ENCODE measurements at regions not wholly inside any gene's neighbourhood (a gene's known extent, or its start where the extent isn't known, plus 50 kb on each side); places are given as distances from the start of the nearest gene placed in this dataset.
"Not testable (repeated sequence)": the region's sequence is repeated elsewhere in the genome, so short reads cannot be mapped to it uniquely, and the experiment has no call there.

DNA sequence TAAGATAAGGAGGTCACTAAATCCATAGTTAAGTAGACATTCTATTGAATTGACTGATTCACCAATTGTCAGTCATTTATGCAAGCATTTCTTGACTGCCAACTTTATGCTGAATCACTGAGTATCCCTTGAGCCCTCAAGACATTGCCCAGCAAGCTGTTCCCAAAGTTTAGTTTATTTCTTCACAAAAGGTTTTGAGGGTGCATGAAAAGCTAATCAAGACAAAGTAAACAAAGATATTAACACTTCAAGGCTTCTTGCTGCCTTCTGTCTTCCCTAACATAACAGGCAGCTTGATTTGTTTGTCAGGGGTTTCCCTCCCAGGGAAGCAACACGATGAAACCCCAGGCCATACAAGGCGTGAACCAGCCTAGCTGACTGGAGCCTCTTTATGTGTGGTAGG is 374.4 kb downstream of the SPRY2 start:
- DNase-seq = no peak

DNA sequence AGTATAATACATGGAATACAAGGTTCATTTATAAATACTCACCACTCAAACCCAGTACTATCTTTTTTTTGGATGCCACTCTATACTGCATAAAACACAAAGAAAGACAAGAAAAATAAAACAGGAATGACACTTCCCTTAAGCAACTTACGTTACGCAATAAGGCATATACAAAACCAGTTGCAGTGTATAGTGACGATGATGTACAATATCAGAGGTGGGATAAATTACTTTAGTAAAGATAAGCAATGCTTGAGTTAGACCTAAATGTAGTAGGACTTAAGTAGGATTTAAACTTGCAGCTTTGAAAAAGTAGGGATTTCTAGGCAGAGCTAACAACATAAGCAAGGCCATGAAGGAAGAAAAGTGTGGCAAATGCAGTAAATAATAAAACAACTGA is 374.9 kb downstream of the SPRY2 start:
- DNase-seq = no peak

DNA sequence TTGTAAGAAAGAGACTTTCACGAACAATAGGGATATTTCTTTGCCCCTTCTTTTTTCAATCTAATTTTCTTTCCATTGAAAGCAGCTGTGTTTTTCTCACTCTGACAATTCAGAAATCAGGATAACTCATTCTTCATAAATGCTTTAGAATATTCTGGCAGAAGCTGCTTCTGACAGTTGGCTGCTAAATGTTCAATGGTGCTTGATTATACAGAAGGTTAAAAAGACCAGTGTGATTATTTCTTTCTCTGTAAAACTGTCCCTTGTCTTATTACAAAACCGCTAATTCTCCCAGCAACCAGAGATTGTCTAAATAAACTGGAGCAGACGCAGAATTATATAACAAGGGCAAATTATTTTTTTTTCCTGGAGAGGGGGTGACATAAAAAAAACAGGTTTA is 394.4 kb downstream of the SPRY2 start:
- DNase-seq = no peak

DNA sequence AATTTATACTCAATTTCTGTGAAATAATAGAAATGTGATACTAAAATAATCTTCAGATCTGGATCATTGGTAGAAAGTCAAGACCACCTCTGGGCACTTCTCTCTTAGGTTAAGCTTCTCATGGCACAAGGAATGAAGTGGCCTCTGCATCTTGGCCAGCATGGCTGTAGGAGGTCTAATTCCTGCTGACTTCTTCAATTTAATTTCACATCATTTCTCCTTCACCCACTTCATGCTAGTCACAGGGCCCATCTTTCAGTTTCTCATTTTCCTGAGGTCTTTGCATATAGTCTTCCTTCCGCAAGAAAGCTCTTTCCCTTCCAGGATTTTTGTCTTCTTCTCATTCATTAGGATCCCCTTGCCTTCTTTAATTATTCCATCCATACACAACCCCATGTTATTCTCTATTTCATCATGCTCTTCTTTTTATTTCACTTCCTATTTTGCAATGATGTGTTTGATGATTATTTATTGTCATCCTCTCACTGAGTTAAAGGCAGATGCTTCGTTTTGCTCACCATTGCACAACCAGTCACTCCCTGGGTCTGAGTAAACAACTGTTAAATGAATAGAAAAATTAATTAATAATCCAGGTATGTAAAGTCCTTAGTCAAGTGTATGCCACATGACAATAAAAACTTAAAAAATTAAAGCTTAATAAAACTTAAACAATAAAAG is 397.4 kb downstream of the SPRY2 start:
- DNase-seq = no peak

DNA sequence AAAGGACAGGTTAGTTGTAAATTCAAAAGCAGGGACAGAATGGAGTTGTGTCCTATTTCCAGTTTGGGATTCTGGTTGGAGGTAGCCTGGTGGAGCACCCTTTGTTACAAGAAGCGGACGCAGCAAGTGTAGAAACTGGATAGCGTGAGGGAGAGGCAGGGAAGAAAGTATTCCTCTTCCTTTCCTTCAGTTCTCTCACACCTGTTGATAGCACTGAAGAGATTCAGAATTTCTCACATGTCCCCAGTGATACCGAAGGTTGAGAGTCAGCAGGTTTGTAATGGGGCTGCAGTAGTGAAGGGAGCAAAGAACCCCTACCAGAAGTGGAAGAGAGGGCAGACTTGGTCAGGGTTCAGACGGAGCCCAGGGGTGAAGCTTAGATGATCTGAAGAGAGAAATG is 399.2 kb downstream of the SPRY2 start:
- DNase-seq = no peak

DNA sequence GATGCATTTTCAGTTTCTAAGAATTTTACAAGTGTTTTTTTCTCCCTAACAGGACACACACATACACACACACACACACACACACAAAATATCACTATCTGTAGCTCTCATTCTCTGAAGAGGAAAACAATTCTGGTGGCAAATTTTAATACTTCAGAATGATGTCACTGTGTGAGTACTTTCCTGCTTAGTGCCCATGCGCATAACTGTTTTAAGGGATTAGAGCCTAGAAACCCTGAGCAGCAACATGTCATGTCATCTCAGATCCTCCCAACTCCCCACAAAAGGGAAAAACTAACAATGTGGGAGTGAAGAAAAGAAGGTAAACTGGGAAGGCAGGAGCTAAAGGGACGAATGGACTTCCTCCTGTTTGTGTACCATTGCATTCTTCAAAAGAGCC is 401.2 kb downstream of the SPRY2 start:
- no peak for DNase-seq

DNA sequence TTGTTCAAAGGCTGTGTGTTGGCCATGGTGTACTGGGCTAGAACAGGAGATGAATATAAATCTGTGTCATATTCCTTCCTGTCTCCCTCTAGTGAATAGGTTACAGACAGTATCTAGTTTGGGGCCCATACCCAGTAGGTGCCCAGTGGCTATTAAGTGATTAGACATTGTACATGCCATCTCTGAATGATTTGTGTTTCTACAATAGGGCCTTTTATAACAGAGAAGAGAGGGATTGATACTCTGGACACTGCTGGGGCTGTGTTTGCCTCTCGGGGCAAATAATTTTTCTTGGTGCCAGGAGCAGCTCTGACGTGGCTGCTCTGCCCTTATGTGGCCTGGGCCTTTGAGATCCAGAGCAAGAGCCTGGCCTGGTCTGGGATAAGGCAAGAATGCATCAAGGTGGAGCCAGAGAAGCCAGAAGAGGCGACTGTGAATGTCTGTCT is 403.1 kb downstream of the SPRY2 start:
- DNase-seq = no peak

DNA sequence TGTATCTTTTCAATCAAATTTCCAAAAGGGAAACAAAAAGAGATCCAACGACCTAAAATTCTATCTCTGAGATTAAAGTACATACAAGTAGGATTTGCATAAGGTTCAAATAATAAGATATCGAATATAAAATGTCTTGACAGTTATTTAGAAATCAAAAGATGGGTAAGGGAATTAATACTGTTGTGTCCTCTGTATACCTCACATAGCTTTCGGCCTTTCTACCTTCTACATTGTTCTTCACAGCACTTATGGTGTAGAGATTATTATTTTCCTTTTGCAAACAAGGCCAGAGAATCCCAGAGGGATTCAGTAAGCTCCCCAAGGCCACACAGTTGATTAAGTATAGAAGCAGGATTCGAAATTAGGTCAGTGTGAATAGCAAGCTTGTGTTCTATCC is 403.6 kb downstream of the SPRY2 start:
- DNase-seq = no peak

DNA sequence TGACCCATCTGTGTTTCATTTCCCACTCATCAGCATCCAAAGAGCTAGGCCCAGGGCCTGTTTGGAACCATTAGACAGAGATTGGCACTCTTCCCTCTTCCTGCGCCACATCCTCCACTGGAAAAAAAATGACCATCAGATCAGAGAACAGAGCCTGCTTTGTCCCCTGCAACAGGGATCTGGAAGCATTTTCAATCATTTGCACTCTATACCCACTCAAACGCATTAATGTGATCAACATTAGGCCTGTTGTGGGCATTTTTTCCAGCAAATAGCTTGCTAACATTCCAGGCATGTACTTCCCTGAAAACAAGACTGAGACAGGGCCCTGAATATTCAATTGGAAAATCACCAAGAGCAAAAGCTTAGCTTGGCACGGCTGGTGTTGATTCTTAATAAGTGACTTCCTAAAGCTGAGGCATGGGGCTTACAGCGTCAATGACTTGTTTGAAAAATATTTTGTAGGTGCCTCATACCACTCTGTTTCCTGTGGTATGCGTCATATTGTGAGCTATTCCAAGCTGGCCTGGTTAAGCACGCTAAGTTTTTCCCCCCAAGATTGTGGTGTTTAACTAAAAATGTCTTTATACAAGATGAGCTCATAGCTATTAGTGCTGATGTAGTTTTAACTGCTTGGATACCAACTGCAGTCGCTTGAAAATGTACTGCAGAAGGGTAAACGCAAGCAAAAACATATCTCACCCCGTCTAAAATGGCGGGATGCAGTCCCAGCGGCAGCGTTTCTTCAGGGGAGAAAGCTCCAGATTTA is 404.4 kb downstream of the SPRY2 start:
- DNase-seq = no peak

DNA sequence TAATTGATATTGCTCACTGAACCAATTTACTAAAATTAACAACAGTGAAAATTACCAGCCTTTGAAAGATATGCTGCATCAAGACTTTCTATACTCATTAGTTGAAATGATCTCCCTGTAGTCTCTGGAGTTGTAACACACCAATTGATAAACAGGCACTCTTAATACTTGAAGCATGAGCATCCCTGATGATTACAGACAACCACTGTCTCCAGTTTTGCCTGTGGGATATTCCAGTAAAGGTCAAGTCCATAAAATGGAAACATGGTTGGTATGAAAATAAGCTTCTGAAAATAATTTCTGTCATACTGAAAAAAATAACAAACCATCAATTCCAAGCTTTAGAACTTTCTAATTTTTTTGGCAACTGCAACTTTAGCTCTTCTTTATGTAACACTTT is 405.8 kb downstream of the SPRY2 start:
- no peak for DNase-seq

DNA sequence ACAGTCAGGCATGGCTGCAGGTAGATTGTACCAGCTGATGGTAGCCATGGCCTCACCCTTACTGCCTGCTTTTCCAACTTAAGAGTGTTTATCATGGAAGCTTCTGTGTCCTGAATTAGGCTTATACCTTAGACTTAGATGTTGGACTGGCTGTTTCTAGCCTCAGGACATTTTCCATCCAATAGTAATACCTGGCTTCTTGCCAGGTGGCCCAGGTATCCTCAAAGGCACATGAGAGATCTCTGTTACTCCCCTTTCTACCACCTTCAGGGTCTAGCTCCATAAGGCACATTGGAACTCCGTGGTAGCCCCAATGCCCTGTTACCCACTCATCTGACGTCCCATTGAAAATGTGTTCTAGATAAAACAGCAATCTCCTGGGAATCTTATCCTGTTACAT is 407.5 kb downstream of the SPRY2 start:
- no peak for DNase-seq

DNA sequence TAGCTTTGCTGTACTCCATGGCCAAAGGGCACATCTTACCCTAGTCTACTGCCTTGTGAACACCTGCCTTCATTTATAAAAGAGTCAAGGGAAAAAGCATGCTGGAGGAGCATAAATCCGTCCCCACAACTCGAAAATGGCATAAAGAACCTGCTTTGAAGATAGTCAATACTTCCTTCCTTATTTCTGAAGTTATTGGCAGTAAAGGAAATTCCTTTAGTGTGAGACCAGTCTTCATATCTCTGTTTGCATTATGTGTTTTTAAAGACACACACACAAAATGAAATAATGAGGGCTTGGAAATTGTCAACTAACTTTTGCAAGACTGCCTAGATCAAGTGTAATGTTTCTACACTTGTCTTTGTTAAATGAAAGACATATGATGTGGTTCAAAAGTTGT is 408.4 kb downstream of the SPRY2 start:
- no peak for DNase-seq

DNA sequence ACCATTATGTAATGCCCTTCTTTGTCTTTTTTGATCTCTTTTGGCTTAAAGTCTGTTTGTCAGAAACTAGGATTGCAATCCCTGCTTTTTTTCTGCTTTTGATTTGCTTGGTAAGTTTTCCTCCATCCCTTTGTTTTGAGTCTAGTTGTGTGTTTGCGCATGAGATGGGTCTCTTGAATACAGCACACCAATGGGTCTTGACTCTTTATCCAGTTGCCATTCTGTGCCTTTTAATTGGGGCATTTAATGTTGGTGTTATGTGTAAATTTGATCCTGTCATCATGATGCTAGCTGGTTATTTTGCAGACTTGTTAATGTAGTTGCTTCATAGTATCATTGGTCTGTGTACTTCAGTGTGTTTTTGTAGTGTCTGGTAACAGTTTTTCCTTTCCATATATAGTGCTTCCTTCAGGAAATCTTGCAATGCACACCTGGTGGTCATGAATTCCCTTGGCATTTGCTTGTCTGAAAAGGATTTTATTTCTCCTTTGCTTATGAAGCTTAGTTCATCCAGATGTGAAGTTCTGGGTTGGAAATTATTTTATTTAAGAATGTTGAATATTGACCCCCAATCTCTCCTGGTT is 416.9 kb downstream of the SPRY2 start:
- DNase-seq = not testable (repeated sequence)

DNA sequence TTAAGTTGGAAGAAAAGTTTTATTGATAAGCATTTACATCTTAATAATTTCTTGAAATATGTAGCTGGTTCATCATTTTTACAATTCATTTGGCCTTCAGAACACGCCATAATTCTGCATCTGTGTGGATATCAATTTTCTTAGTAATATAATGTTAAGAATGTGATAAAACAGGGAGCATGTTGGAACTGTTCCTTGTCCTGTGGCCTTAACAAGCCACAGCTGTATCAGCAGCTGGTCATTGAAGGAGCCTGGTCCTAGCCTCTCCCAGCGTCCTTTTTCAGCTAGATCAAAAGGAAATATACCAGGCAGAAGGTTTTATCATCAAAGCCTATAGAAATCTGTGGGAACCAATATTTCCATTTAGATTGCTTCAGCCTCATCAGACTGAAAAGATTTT is 421.8 kb downstream of the SPRY2 start:
- no peak for DNase-seq

DNA sequence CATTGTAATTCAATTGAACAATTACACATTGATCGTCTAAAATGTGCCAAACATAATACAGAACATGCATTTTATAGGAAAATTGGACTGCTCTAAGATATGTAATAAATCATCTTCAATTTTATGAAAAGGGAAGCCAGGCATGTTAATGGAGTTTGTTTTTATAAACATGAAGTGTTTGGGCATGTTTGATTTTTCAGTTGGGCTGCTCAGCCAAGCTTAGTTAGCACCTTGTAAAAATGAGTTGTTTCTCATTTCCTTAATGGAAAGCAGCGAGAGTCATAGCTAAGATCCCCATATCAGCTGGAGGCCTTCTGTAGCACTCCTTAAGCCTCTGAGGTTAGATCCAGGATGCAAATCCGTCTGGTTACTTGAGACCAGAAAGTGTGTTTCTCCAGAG is 422.3 kb downstream of the SPRY2 start:
- no peak for DNase-seq

DNA sequence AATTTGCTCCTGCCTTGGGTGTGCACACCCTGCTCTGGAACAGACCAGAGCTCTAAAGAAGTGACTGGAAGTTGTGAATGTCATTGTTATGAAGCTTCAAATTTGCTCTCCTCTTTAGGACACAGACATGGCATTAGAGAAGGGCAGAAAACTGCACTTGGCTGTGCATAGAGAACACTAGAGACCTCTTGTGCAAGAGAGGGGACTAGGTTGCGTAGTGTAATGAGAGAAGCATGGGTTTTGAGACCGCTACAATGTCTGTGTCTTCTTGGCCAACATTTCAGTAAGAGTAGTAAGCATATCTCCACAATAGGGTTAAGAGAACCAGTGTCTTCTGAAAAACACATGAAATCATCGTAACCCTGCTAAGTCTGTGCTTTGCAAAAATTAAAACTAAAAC is 423.3 kb downstream of the SPRY2 start:
- no peak for DNase-seq

DNA sequence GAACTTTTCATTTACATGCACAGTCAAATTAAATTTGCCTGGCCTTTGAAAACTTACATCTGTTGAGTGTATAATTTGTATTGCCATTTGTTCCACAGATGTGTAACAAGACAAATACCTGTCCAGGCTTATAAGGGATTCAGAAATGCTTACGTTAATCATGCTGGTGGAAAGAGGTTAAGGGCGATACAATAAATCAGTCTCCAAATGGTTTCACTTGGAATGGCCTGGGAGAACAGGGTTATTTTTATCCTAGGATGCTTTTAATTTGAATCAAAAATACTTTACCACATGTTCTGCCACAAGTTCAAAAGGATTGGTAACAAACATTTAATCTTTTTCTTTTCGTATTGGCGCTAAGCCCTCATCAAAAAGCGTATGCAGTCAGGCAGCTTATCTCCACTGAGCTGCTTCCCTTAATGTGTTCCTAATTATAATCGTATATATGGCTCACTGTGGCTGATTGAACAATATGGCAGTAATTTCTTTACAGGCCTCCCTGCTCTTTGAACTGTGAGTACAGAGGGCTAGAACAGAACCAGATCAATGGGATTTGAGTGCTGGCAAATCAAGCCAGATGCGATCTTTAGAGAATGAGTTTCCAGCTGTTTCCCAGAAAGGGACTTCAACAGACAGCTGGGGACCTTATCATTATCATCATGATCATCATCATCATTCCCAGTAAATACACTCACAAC is 425.7 kb downstream of the SPRY2 start:
- no peak for DNase-seq

DNA sequence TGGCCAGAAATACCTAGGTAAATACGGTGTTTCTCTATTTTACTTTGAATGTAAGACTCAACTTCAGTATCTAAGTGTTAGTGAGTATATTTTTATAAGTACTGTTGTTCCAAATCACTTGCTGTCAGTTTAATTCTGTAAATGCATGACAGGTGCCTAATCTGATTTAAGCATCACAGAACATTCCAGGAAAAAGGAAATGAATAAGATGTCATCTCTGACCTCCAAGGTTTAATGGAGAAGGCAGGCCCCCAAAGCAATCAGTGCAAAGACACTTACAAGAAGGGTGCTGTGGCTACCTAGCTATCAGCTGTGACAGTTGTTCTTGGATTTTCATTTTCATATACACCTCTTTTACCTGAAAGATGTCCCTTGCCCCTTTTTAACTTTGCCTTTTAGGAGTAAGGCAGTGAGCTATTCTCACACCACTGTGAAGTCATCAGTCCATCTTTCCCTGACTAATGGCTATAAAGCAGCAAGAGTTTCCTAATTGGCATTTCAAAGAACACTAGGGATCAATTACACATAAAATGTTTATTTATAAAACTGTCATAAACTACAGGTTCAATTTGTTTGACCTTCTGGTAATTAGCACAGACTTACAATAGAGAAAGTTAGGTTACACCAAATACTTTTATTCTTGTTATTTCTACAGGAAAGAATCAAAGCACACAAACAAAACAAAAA is 427.6 kb downstream of the SPRY2 start:
- DNase-seq = no peak

DNA sequence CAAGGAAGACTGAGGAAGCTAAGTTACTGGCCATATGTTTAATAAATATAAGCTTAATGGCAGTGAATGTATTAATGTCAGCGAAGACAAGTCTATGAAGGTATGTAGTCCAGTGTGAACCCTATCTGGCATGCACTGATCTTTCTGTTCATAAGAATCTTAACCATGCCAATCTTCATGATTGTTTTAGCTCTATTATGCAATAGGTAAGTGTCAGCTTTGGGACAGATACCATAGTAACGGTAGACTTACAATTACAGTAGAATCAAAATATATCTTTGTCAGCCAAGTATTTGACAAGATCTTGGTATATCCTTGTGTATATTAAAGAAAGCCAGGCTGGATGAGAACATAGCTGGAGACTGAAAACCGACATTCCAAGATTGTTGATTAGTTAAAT is 428.5 kb downstream of the SPRY2 start:
- no peak for DNase-seq

DNA sequence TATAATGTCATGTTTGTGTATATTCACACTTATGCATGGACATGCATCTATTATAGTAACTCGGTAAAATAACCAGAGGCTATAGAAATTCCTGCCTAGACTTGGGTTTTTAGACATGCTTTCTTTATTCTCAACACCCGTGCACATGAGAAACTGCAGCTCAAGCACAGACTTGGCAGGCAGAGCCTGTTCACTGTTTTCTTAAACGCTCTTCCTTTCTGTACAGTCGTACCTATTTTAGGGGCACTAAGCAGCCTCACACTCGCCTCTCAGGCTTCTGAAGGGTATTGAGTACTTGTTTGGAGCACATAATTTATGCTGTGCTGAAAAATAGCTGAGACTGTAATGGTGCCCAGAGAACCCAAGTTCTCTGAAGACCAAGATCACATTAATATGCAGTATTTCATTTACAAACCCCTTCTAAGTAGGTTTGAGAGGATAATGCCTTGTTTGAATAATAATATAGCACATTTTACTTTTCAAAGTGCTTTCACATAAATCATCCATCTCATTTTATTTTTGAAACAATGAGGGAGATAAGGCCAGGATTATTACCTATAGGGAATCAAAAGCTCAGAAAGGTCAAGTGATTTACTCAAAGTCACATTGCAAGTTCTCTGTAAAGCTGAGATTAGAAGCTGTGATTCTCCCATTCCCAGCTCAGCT is 429.9 kb downstream of the SPRY2 start:
- no peak for DNase-seq

DNA sequence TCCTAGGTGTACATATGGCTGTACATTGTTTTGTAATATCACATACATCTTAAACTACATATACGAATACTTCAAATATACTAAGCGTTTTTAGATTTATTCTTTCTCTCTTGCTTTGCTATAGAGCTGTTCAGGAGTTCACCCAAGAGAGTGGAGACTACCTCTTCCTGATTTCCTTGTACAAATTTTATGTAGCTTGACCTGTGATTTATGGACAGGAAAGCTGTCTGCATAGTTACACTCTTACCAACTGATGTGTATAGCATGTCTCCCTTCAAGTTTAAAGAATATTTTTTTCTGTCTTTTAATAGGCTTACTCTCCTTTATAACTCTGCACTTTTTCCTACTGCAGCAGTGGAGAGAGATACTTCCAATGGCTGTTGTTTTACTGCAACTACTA is 428.7 kb downstream of the NDFIP2 start:
- DNase-seq = no peak

DNA sequence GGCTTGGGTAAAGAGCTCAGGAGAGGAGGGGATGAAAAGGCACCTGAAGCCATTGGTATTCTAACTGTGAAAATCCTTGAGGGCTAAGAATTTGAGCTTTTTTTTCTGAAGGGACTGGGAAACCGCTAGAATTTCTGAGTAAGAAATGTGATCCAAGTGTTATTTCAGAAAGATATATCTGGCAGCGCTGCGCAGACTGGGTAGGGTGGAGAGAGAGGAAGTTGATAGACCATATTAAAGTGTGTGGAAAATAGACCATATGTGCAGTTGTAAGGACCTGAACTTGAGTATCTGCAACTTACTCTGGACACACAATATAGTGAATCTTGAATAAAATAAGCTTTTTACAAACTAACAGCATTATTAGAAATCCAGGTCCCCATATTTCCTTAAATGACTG is 427.4 kb downstream of the NDFIP2 start:
- DNase-seq = no peak

DNA sequence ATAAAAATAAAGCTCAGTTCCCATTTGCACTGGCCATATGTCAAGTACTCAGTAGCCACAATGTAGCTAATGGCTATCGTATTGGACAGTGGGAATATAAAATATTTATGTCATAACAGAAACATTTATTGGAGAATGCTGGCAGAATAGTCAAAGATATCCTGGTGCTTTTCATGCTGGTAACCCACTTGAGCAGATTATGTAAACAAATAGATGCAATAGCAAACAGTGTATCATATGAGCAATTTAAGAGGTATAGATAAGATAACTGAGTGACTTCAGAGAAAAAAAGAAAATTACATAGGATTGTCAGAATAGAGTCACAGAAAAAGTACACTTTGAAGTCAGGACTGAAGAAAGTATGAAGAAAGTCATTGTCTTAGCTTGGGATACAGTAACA is 426.6 kb downstream of the NDFIP2 start:
- DNase-seq = no peak

All from NCI-H1092 (cell line).